Kidney (tissue), 13 donors: ENCODE measurements at regions not wholly inside any gene's neighbourhood (a gene's known extent, or its start where the extent isn't known, plus 50 kb on each side); places are given as distances from the start of the nearest gene placed in this dataset.

Source experiments
- DNase-seq, 5 donors: peaks; one replicate each; pipeline ENCODE4 v3.0.0-alpha.2; 2013 to 2020
- FAIRE-seq: peaks from 2 replicates; lab custom pipeline; 2012; peaks lifted over from hg19 to GRCh38; lab: Jason Lieb, UNC
- H3K27ac ChIP-seq, 2 donors: one replicate each; pipeline ENCODE4 v1.7.0; 2013; ENCODE audit warnings: low read depth in 2 of 2, low read length in 2 of 2, inconsistent platforms in 1 of 2
- H3K27me3 ChIP-seq: one replicate; pipeline ENCODE4 v1.7.1; 2013; ENCODE audit warnings: low read length, inconsistent platforms; ENCODE audit not compliant: control insufficient read depth, insufficient read depth
- H3K36me3 ChIP-seq, 3 donors: one replicate each; pipeline versions ENCODE4 v1.7.0 to v1.7.1; 2013; ENCODE audit warnings: low read length in 3 of 3, control low read depth in 1 of 3, inconsistent platforms in 1 of 3; ENCODE audit not compliant: insufficient read depth in 3 of 3, control insufficient read depth in 2 of 3
- H3K4me1 ChIP-seq, 3 donors: one replicate each; pipeline versions ENCODE4 v1.7.0 to v1.7.1; 2013; ENCODE audit warnings: low read length in 3 of 3, inconsistent platforms in 1 of 3, low read depth in 1 of 3; ENCODE audit not compliant: control insufficient read depth in 2 of 3, insufficient read depth in 2 of 3
- H3K4me3 ChIP-seq, 3 donors: one replicate each; pipeline versions ENCODE4 v1.7.0 to v1.8.1; 2013; ENCODE audit warnings: low read length in 3 of 3, control low read depth in 1 of 3, inconsistent platforms in 1 of 3
- H3K9ac ChIP-seq, 3 donors: one replicate each; pipeline versions ENCODE4 v1.7.0 to v1.7.1; 2013; ENCODE audit warnings: low read length in 3 of 3, control low read depth in 1 of 3, inconsistent platforms in 1 of 3
- H3K9me3 ChIP-seq, 3 donors: one replicate each; pipeline versions ENCODE4 v1.7.0 to v1.7.1; 2013; ENCODE audit warnings: low read length in 3 of 3, control low read depth in 1 of 3, inconsistent platforms in 1 of 3; ENCODE audit not compliant: control insufficient read depth in 2 of 3, insufficient read depth in 1 of 3
- intact Hi-C: fragments of 100-400 bp; cut with DNase I; formaldehyde crosslinking; loops from one replicate; pipeline ENCODE4 v1.11.1; 2022
- TF ChIP-seq, protein P1 (sequence below): IDR thresholded peaks from 3 replicates; pipeline ENCODE4 v1.5.1; 2012; ENCODE audit warnings: mild to moderate bottlenecking, moderate library complexity, borderline replicate concordance; ENCODE audit not compliant: insufficient read depth; ENCODE audit errors: extremely low read depth
- donor health status: control.
- donor health status: control.
- donor health status: control.
- donor health status: control.
- donor health status: control.
- donor health status: DM: yes; HTN: yes; CAD: no.
- donor health status: Normal renal cell carcinoma (clear cell type).

DNA sequence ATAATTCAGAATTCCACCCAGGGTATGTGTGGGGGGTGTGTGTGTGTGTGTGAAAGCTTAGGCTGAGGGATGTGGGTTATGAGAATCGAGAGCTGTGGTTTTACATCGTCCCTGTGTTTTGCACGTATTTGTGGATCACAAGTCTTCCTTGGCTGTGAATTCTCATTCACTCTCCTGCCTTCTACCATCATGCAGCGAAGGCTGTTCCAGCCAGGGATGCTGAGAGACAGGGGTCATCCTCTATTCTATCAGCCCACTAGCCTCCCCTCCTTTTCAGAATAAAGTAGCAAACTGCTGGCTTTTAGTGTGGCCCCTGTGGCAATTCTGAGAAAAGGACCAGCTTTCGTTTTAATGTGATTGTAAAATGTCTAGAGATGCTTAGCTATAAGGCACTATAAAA is 460.6 kb upstream of the NR2F2 start:
- TF ChIP-seq, protein P1, sequence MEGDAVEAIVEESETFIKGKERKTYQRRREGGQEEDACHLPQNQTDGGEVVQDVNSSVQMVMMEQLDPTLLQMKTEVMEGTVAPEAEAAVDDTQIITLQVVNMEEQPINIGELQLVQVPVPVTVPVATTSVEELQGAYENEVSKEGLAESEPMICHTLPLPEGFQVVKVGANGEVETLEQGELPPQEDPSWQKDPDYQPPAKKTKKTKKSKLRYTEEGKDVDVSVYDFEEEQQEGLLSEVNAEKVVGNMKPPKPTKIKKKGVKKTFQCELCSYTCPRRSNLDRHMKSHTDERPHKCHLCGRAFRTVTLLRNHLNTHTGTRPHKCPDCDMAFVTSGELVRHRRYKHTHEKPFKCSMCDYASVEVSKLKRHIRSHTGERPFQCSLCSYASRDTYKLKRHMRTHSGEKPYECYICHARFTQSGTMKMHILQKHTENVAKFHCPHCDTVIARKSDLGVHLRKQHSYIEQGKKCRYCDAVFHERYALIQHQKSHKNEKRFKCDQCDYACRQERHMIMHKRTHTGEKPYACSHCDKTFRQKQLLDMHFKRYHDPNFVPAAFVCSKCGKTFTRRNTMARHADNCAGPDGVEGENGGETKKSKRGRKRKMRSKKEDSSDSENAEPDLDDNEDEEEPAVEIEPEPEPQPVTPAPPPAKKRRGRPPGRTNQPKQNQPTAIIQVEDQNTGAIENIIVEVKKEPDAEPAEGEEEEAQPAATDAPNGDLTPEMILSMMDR: no peak
- Histone ChIP-seq H3K9ac (peak overlapping the region in 1 of 3 donors; percentile 34), H3K9me3 (no peaks in the 10 kb centered on the region), H3K27me3 (no peaks in the 10 kb centered on the region), H3K27ac (peak overlapping the region in 1 of 2 donors; percentile 39), H3K4me1 (peaks cover 0 to 6% (median 0%) of the 10 kb centered on the region in 3 donors), H3K36me3 (no peaks in the 10 kb centered on the region), H3K4me3 (peak overlapping the region; percentile 0 to 40 (median 34))
- FAIRE-seq (no peak), DNase-seq (peak in 1 of 5 donors; percentile 42)
- intact Hi-C loops: no loop called here

DNA sequence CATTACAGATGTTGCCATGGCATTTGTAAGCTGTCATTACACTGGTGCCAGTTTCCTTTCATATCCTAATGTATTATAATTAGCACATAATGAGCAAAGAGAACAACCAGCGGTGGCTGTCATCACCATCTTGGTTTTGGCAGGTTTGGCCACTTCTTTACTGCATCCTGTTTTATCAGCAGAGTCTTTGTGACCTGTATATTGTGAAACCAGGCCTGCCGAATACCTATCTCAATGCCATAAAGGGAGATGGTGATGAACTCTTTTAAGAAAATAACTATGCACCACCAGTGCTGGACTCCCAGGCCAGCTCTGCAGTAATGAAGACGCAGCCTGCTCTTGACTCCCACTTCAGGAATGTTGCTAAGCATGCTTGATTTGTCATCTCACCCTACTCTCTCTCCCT is 458.1 kb upstream of the NR2F2 start:
- no peaks in the 10 kb centered on the region for H3K9me3 ChIP-seq
- TF ChIP-seq, protein P1: no peak
- H3K4me1 ChIP-seq: peaks cover 0 to 9% (median 3%) of the 10 kb centered on the region in 3 donors
- no peak overlapping the region for H3K27ac ChIP-seq
- no peaks in the 10 kb centered on the region for H3K36me3 ChIP-seq
- FAIRE-seq: no peak
- H3K27me3 ChIP-seq: no peaks in the 10 kb centered on the region
- H3K9ac ChIP-seq: no peak overlapping the region
- peak in 1 of 5 donors; percentile 68 for DNase-seq
- intact Hi-C loops: no loop called here
- H3K4me3 ChIP-seq: no peak overlapping the region

DNA sequence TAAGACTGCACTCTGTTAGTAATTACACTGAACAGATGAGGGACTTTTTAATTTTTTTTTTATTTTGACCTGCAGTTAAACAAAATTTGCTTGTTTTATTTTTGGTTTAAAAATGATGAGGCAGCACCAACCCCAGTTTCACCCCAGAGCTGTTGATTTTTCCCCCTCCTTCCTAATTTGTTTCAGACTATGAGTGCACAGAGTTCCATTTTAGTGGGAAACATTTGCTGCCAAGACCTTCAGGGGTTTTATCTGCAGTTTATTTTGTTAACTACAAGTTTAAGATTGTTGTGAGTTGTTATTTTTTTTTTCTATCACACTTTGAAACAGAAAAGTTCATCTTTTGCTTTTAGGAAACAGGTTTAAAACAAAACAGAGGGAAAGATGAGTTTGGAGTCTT is 455.9 kb upstream of the NR2F2 start:
- Histone ChIP-seq H3K4me1 (peaks cover 3 to 9% (median 3%) of the 10 kb centered on the region in 3 donors), H3K27ac (no peak overlapping the region), H3K9me3 (no peaks in the 10 kb centered on the region), H3K27me3 (no peaks in the 10 kb centered on the region), H3K36me3 (no peaks in the 10 kb centered on the region), H3K9ac (no peak overlapping the region), H3K4me3 (no peak overlapping the region)
- FAIRE-seq (no peak), DNase-seq (peak in 2 of 5 donors; percentile 58 to 87)
- intact Hi-C loops: no loop called here
- TF ChIP-seq, protein P1: no peak

DNA sequence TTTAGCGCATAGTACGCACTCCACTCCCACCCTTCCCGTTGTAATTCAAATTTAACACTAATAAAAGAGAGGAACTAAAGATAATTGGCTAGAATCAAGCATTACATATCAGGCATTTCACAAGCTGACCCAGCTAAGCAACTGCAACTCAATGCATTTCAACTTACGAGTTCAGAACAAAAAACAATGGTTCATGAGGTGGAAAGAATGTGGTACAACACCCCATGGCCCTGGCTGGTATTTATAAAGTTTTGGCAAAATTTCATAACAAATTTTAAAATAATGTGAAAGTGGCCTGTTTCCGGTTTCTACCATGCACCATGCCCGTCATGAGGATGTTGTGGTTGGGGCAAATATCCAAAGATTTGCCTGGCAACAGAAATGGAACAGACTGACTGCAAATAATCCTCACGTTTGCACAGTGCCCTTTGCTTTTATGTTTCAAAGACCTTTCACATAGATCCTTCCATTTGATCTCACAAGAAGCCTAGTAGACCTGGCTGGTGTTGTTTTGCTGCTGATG is 455.3 kb upstream of the NR2F2 start:
- DNase-seq: peak in 2 of 5 donors; percentile 59 to 85
- Histone ChIP-seq H3K9ac (no peak overlapping the region), H3K4me3 (no peak overlapping the region), H3K36me3 (no peaks in the 10 kb centered on the region), H3K27me3 (no peaks in the 10 kb centered on the region), H3K4me1 (peaks cover 3 to 9% (median 3%) of the 10 kb centered on the region in 3 donors), H3K9me3 (no peaks in the 10 kb centered on the region), H3K27ac (peak overlapping the region in 1 of 2 donors; percentile 20)
- intact Hi-C loops: no loop called here
- no peak for FAIRE-seq
- TF ChIP-seq, protein P1: no peak
